OCI-LY7 (cell line): ENCODE measurements at regions not wholly inside any gene's neighbourhood (a gene's known extent, or its start where the extent isn't known, plus 50 kb on each side); places are given as distances from the start of the nearest gene placed in this dataset.

Experiments
- CTCF ChIP-seq: fragments of 200-600 bp; sonication (generic); conservative IDR thresholded peaks from 2 replicates; pipeline ENCODE4 v1.5.1; 2014; ENCODE audit warnings: mild to moderate bottlenecking, antibody characterized with exemption, low read length, moderate library complexity, mixed read lengths
- EZH2phosphoT487 ChIP-seq: fragments of 200-600 bp; sonication (generic); IDR thresholded peaks from 2 replicates; pipeline ENCODE4 v1.6.1; 2018; ENCODE audit warnings: low read depth, borderline replicate concordance, mild to moderate bottlenecking, mixed run types, antibody characterized with exemption, low read length, moderate library complexity, mixed read lengths

GRCh38 chr17:65407017-65407416 is 154.4 kb downstream of the AXIN2 start:
- TF ChIP-seq CTCF, result no peak
- TF ChIP-seq EZH2phosphoT487, result no peak
